Neural cell (in vitro differentiated cells): ENCODE measurements at regions not wholly inside any gene's neighbourhood (a gene's known extent, or its start where the extent isn't known, plus 50 kb on each side); places are given as distances from the start of the nearest gene placed in this dataset.

Experiments used
- CTCF ChIP-seq: fragments of 450-650 bp; IDR thresholded peaks from 2 replicates; pipeline ENCODE4 v1.5.1; 2014; ENCODE audit warnings: antibody characterized with exemption, mild to moderate bottlenecking, moderate library complexity; ENCODE audit not compliant: poor library complexity, severe bottlenecking
- EP300 ChIP-seq: fragments of 450-650 bp; conservative IDR thresholded peaks from 2 replicates; pipeline ENCODE4 v1.6.1; 2014; ENCODE audit warnings: antibody characterized with exemption, mild to moderate bottlenecking, moderate library complexity; ENCODE audit not compliant: poor library complexity, severe bottlenecking
- EZH2 ChIP-seq: fragments of 200-600, 300-800 bp; shearing (Covaris generic), sonication (generic); IDR thresholded peaks from 2 replicates; pipeline ENCODE4 v1.6.1; 2014; ENCODE audit warnings: antibody characterized with exemption, low read length, borderline replicate concordance, mild to moderate bottlenecking; ENCODE audit not compliant: insufficient read depth, poor library complexity, severe bottlenecking
- MXI1 ChIP-seq: fragments of 450-650 bp; conservative IDR thresholded peaks from 2 replicates; pipeline ENCODE4 v1.6.1; 2014; ENCODE audit warnings: antibody characterized with exemption, mild to moderate bottlenecking; ENCODE audit not compliant: poor library complexity, severe bottlenecking
- POLR2AphosphoS5 ChIP-seq: IDR thresholded peaks from 2 replicates; pipeline ENCODE4 v1.6.1; 2012
- RAD21 ChIP-seq: fragments of 450-650 bp; conservative IDR thresholded peaks from 2 replicates; pipeline ENCODE4 v1.6.1; 2014; ENCODE audit warnings: antibody characterized with exemption, mild to moderate bottlenecking, moderate library complexity

- TF ChIP-seq EP300 (no peak), POLR2AphosphoS5 (no peak), CTCF (no peak), EZH2 (no peak), RAD21 (no peak), MXI1 (no peak)
Observed at GRCh38 chr9:91074866-91075265, 273.2 kb downstream of the SYK start.
